Stimulated activated CD4-positive, alpha-beta T cell treated with anti-CD3 and anti-CD28 coated beads, Interleukin-15, amount 100 ng/mL, for 48 hours (primary cell): ENCODE measurements at regions not wholly inside any gene's neighbourhood (a gene's known extent, or its start where the extent isn't known, plus 50 kb on each side); places are given as distances from the start of the nearest gene placed in this dataset.

Source experiments
- DNase-seq, 2 donors: peaks; one replicate each; pipeline ENCODE4 v3.0.0-alpha.2; 2020; ENCODE audit warnings: low read depth in 2 of 2

GRCh38 chrX:76228499-76228898 is 55.6 kb downstream of the PBDC1 start:
- no peak for DNase-seq

GRCh38 chrX:76248901-76249300 is 76.0 kb downstream of the PBDC1 start:
- no peak for DNase-seq

GRCh38 chrX:76253432-76253831 is 80.6 kb downstream of the PBDC1 start:
- peak in 1 of 2 donors; percentile 22 for DNase-seq

GRCh38 chrX:76279007-76279406 is 106.1 kb downstream of the PBDC1 start:
- DNase-seq = peak in 1 of 2 donors; percentile 27
